ENCODE measurements at regions not wholly inside any gene's neighbourhood (a gene's known extent, or its start where the extent isn't known, plus 50 kb on each side); places are given as distances from the start of the nearest gene placed in this dataset.
"Not testable (repeated sequence)": the region's sequence is repeated elsewhere in the genome, so short reads cannot be mapped to it uniquely, and the experiment has no call there.

DNA sequence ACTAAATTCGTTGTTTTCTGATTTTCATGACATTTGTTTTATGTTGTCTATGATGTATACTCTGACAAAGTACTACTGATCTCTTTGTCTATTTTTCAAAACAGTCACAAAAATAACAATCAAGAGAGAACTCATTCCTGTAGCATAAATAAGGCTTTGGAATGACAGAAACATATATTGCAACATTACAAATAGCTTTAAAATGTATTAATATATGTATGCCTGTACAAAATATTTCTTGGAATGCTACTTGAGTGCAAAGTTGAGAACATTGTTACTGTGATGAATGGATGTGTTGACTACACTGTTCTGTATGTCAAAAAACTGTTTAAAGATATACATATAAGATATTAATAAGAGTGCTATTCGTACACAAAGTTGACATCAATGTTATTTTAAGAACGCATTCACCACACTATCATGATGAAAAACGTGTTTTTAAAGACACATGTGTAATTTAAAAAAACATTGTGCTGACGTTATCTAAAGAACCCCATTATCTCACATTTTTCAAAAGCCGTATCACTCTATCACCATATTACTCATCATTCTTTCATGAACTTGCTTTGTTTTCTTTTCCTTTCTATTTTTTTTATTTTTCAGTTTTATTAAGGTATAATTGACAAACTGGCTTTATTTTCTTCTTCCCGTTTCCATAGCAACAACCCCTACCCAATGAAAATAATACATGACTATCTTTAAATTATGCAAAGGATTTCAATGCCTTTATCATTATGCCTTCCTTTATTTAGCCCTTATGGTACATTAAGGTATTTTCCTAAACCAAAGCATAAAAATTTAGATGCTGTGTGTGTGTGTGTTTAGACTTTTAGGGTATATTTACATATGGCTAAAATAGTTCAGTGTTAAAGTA, 918.8 kb downstream of the SLITRK1 start:
- TF ChIP-seq, protein P1, sequence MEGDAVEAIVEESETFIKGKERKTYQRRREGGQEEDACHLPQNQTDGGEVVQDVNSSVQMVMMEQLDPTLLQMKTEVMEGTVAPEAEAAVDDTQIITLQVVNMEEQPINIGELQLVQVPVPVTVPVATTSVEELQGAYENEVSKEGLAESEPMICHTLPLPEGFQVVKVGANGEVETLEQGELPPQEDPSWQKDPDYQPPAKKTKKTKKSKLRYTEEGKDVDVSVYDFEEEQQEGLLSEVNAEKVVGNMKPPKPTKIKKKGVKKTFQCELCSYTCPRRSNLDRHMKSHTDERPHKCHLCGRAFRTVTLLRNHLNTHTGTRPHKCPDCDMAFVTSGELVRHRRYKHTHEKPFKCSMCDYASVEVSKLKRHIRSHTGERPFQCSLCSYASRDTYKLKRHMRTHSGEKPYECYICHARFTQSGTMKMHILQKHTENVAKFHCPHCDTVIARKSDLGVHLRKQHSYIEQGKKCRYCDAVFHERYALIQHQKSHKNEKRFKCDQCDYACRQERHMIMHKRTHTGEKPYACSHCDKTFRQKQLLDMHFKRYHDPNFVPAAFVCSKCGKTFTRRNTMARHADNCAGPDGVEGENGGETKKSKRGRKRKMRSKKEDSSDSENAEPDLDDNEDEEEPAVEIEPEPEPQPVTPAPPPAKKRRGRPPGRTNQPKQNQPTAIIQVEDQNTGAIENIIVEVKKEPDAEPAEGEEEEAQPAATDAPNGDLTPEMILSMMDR (conservative IDR thresholded peaks at IDR 0.05; ENCODE audit: low read depth, low read length), result no peak
- no peak for DNase-seq (ENCODE audit: low read depth)
- no peak overlapping the region for H3K4me3 ChIP-seq (ENCODE audit: low read length)

DNA sequence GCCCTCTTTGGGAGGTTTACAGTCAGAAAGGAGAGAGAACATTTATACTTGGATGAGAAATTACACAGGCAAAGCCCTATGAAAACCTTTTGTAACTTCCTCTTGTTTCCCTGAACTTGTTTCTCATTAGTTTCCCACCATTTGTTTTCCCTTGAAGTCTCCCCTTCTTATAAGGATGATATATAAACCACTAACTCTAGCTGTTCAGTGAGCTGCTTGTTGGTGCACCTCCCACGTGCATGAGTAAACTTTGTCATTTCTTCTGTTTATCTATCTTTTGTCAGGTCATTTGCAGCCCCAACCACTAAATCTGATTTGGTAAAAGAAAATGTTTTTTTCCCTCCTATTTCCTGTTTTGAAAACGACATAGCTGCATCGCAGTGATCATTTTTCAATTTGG, 919.9 kb downstream of the SLITRK1 start:
- TF ChIP-seq, protein P1 (conservative IDR thresholded peaks at IDR 0.05; ENCODE audit: low read depth, low read length), result no peak
- no peak overlapping the region for H3K4me3 ChIP-seq (ENCODE audit: low read length)
- no peak for DNase-seq (ENCODE audit: low read depth)

DNA sequence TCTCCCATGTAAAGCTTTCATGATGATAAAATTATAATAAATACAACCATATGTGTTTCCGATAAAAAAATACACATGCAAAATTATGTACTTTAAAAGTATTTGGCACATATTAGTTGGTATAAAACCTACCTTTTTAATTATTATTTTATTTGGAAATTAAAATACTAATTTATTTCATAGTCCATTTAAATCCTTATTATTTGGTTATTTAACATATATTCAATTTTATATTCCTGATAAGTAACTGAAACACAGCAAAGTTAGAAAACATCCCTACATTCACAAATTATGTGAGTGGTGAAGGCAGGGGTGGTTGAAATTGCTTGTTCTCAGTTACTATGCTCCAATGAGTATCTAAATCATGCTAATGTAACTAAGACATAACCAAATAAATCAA, 920.5 kb downstream of the SLITRK1 start:
- no peak for DNase-seq (ENCODE audit: low read depth)
- TF ChIP-seq, protein P1 (conservative IDR thresholded peaks at IDR 0.05; ENCODE audit: low read depth, low read length), result no peak

DNA sequence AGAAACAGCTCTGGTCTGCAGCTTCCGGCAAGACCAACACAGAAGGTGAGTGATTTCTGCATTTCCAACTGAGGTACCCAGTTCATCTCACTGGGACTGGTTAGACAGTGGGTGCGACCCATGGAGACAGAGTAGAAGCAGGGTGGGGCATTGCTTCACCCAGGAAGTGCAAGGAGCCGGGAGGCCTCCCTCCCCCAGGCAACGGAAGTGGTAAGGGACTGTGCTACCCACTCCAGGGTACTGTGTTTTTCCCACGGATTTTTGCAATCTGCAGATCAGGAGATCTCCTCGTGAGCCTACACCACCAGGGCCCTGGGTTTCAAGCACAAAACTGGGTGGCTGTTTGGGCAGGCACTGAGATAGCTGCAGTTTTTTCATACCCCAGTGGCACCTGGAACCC, 929.9 kb downstream of the SLITRK1 start:
- H3K4me3 ChIP-seq (ENCODE audit: low read length); DNase-seq (ENCODE audit: low read depth): not testable (repeated sequence)

More for the DNA sequence above, 920.5 kb downstream of the SLITRK1 start:
- H3K4me3 ChIP-seq (ENCODE audit: low read length), result no peak overlapping the region

DNA sequence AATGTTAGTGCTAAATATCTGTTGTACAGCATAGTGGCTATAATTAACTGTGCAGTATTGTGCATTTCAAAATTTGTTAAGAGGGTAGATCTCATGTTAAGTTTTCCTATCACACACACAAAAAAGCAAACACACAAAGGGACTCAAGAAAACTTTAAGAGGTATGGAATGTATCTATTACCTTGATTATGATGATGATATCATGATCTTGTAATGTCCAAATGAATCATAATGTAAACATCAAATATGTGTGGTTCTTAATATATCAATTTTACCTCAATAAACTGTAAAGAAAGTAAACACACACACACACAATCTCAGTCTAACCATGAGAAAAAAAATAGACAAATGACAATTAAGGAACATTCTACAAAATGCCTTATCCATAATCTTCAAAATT, 934.6 kb downstream of the SLITRK1 start:
- TF ChIP-seq, protein P1 (conservative IDR thresholded peaks at IDR 0.05; ENCODE audit: low read depth, low read length), result no peak
- no peak for DNase-seq (ENCODE audit: low read depth)
- no peak overlapping the region for H3K4me3 ChIP-seq (ENCODE audit: low read length)

DNA sequence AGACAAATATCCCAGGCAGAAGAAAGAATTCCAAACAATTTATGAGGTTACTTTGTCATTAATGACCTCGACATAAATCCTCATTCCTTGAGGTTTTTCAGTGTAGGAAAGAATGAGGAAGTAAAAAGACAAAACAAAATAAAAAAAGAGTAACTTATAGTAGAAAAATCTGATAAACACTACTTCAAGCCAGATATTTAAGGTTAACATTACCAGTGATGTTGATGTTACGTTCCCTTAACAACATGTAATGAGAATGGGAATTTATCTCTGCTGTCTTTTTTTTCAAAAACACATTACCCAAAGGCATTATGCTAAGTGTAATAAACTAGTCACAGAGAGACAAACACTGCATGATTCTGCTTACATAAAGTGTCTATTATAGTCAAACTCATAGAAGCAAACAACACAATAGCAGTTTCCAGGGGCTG, 935.1 kb downstream of the SLITRK1 start:
- peak; percentile 21 for DNase-seq (ENCODE audit: low read depth)
- H3K4me3 ChIP-seq (ENCODE audit: low read length), result no peak overlapping the region
- TF ChIP-seq, protein P1 (conservative IDR thresholded peaks at IDR 0.05; ENCODE audit: low read depth, low read length), result no peak

DNA sequence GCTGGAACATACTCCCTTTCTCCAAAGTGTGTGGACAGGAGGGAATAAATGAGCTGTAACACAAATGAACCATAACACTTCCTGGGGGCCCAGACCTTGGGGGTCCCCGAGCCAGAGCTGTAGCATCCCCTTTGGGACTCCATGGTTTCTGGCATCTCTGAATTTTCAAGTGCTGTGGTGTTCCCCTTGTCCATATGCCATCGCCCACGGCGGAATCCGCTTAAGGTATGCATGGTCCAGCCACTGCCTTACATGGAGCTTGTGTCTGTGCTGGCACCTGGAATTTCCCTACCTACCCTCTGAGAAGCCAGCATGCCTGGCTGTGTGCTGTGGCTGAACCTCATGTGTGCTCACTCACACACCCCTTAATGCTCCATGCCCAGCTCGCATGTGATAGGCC, 943.6 kb downstream of the SLITRK1 start:
- TF ChIP-seq, protein P1 (conservative IDR thresholded peaks at IDR 0.05; ENCODE audit: low read depth, low read length), result no peak
- H3K4me3 ChIP-seq (ENCODE audit: low read length), result no peak overlapping the region
- no peak for DNase-seq (ENCODE audit: low read depth)
